ENCODE measurements at regions not wholly inside any gene's neighbourhood (a gene's known extent, or its start where the extent isn't known, plus 50 kb on each side); places are given as distances from the start of the nearest gene placed in this dataset.

DNA sequence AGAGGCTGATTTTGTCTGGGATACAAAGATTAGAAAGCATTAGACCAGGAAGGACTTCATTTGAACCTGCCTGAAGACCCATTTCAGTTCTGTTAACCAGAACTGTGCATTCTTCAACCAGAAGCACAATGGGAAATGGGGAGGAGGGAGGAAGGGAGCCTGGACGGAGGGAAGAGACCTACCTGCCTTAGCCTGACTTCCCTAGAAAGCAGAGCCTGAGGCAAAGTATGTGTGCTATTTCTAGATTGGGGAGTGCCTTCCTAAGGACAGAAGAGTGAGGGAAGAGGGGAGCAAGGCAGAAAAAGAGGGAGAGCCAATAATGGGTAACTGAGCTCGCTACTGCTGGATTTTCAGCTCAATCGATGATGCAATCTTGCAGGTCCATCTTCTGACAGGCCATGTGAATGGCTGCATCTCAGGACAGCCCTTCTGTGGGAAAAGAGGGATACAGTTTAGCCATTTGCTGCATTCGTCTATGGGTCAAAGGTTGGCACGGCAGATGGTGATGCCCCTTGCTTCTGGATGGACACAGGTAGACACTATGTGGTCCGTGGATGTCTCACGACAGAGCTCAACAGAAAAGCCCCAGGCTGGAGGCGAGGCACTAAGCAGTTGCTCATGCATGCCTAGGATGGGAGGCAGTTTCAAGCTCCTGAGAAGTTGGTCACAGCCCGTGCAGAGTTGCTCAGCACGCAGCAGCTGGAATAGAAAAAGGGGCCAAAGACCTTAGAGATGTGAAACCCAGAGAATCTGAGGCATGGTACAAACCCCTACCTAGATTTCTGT is 78.8 kb upstream of the UBL3 start:
- no peaks in the 10 kb centered on the region for H4K20me1 ChIP-seq (ENCODE audit: insufficient read depth, low read length)
- no peaks in the 10 kb centered on the region for H3K79me2 ChIP-seq (ENCODE audit: insufficient read depth, low read length)
- DNase-seq (no peak), ATAC-seq (ENCODE audit: insufficient read depth, low read depth) (no peak)
- no peak overlapping the region for H3K27ac ChIP-seq (ENCODE audit: low read length)
- H3K9ac ChIP-seq (ENCODE audit: low read depth, low read length): no peak overlapping the region
- H3K4me1 ChIP-seq (ENCODE audit: insufficient read depth, low read length): no peaks in the 10 kb centered on the region
- no peak overlapping the region for H2AFZ ChIP-seq (ENCODE audit: low read depth, low read length)
- H3K27me3 ChIP-seq (ENCODE audit: insufficient read depth, low read length, poor library complexity): peaks cover 11% of the 10 kb centered on the region
- no peaks in the 10 kb centered on the region for H3K36me3 ChIP-seq (ENCODE audit: insufficient read depth, low read length)
- H3K4me2 ChIP-seq (ENCODE audit: insufficient read depth, low read length): no peak overlapping the region
- TF ChIP-seq, protein P1, sequence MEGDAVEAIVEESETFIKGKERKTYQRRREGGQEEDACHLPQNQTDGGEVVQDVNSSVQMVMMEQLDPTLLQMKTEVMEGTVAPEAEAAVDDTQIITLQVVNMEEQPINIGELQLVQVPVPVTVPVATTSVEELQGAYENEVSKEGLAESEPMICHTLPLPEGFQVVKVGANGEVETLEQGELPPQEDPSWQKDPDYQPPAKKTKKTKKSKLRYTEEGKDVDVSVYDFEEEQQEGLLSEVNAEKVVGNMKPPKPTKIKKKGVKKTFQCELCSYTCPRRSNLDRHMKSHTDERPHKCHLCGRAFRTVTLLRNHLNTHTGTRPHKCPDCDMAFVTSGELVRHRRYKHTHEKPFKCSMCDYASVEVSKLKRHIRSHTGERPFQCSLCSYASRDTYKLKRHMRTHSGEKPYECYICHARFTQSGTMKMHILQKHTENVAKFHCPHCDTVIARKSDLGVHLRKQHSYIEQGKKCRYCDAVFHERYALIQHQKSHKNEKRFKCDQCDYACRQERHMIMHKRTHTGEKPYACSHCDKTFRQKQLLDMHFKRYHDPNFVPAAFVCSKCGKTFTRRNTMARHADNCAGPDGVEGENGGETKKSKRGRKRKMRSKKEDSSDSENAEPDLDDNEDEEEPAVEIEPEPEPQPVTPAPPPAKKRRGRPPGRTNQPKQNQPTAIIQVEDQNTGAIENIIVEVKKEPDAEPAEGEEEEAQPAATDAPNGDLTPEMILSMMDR (IDR thresholded peaks at IDR 0.05; ENCODE audit: borderline replicate concordance, extremely low read depth, low read length, poor library complexity, severe bottlenecking): no peak
- TF ChIP-seq EZH2 (IDR thresholded peaks at IDR 0.05; ENCODE audit: borderline replicate concordance, low read depth, low read length, severe bottlenecking): no peak
- H3K9me3 ChIP-seq (ENCODE audit: insufficient read depth, low read length, severe bottlenecking): no peaks in the 10 kb centered on the region
- H3K4me3 ChIP-seq (ENCODE audit: low read depth in 1 of 2, low read length in 2 of 2): no peak overlapping the region

DNA sequence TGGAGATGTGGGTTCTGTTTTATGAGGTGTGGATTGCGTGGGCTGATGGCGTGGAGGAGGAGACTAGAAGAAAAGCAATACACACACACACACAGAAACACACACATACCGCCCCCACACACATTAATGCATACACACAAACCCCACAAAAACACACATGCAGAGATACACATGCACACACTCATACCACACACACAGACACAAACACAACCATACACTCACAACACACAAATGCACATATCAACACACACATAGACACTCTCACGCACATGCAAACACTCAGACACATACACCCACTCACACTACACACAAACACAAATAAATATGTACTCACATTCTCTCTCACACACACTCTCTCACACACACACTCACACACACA is 75.7 kb upstream of the UBL3 start:
- no peak overlapping the region for H3K4me2 ChIP-seq (ENCODE audit: insufficient read depth, low read length)
- no peaks in the 10 kb centered on the region for H3K4me1 ChIP-seq (ENCODE audit: insufficient read depth, low read length)
- ATAC-seq (ENCODE audit: insufficient read depth, low read depth) (no peak), DNase-seq (no peak)
- no peak overlapping the region for H3K9ac ChIP-seq (ENCODE audit: low read depth, low read length)
- H3K4me3 ChIP-seq (ENCODE audit: low read depth in 1 of 2, low read length in 2 of 2): no peak overlapping the region
- H3K79me2 ChIP-seq (ENCODE audit: insufficient read depth, low read length): no peaks in the 10 kb centered on the region
- H3K27me3 ChIP-seq (ENCODE audit: insufficient read depth, low read length, poor library complexity): peaks cover 5% of the 10 kb centered on the region
- no peaks in the 10 kb centered on the region for H3K36me3 ChIP-seq (ENCODE audit: insufficient read depth, low read length)
- H3K9me3 ChIP-seq (ENCODE audit: insufficient read depth, low read length, severe bottlenecking): no peaks in the 10 kb centered on the region
- no peak for TF ChIP-seq EZH2 (IDR thresholded peaks at IDR 0.05; ENCODE audit: borderline replicate concordance, low read depth, low read length, severe bottlenecking)
- TF ChIP-seq, protein P1 (IDR thresholded peaks at IDR 0.05; ENCODE audit: borderline replicate concordance, extremely low read depth, low read length, poor library complexity, severe bottlenecking): no peak
- H2AFZ ChIP-seq (ENCODE audit: low read depth, low read length): no peak overlapping the region
- no peak overlapping the region for H3K27ac ChIP-seq (ENCODE audit: low read length)
- no peaks in the 10 kb centered on the region for H4K20me1 ChIP-seq (ENCODE audit: insufficient read depth, low read length)

DNA sequence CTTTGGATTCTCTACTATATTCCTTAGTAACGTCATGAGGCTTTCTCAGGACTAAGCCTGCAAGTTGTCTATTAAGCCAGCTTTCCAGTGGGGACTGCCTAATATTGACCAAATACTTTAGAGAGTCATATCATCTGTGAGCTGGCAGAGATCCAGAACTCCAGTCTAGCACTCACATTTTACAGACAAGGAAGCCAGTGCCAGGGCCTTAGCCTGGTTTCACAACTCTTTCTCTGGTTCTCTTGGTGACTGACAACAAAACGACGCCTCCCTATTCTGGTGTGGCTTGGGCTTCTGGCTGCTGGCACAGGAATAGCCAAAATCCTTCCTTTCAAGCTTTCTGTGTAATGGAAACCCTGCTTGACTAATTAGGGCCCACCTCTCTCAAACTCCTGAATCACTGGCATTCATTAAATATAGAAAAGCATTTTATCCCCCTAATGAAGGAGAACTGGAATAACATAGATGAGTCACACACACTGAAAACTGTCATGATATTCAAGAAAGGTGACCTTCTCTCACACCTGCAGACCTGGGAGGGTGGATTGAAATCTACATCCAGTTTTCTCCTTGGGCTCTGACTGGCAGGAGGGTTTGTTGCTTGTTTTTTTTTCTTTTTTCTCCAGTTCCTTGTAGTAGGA is 75.2 kb upstream of the UBL3 start:
- no peak for ATAC-seq (ENCODE audit: insufficient read depth, low read depth)
- H3K27ac ChIP-seq (ENCODE audit: low read length): no peak overlapping the region

More for the DNA sequence above, 75.2 kb upstream of the UBL3 start:
- Histone ChIP-seq H2AFZ (ENCODE audit: low read depth, low read length) (no peak overlapping the region), H3K27me3 (ENCODE audit: insufficient read depth, low read length, poor library complexity) (peaks cover 5% of the 10 kb centered on the region), H3K4me2 (ENCODE audit: insufficient read depth, low read length) (no peak overlapping the region), H4K20me1 (ENCODE audit: insufficient read depth, low read length) (no peaks in the 10 kb centered on the region), H3K36me3 (ENCODE audit: insufficient read depth, low read length) (no peaks in the 10 kb centered on the region), H3K4me3 (ENCODE audit: low read depth in 1 of 2, low read length in 2 of 2) (no peak overlapping the region), H3K79me2 (ENCODE audit: insufficient read depth, low read length) (no peaks in the 10 kb centered on the region), H3K4me1 (ENCODE audit: insufficient read depth, low read length) (no peaks in the 10 kb centered on the region), H3K9ac (ENCODE audit: low read depth, low read length) (no peak overlapping the region), H3K9me3 (ENCODE audit: insufficient read depth, low read length, severe bottlenecking) (no peaks in the 10 kb centered on the region)
- no peak for TF ChIP-seq EZH2 (IDR thresholded peaks at IDR 0.05; ENCODE audit: borderline replicate concordance, low read depth, low read length, severe bottlenecking)
- TF ChIP-seq, protein P1 (IDR thresholded peaks at IDR 0.05; ENCODE audit: borderline replicate concordance, extremely low read depth, low read length, poor library complexity, severe bottlenecking): no peak
- no peak for DNase-seq
